Epithelial cell of prostate (primary cell): ENCODE measurements at regions not wholly inside any gene's neighbourhood (a gene's known extent, or its start where the extent isn't known, plus 50 kb on each side); places are given as distances from the start of the nearest gene placed in this dataset.
A peak's percentile ranks its signal among the peaks of the same experiment; 100 is the strongest.
"Not testable (repeated sequence)": the region's sequence is repeated elsewhere in the genome, so short reads cannot be mapped to it uniquely, and the experiment has no call there.

Experiments
- DNase-seq: peaks from one replicate; pipeline ENCODE4 v3.0.0-alpha.2; 2011; ENCODE audit warnings: low read depth, low spot score
- H3K27ac ChIP-seq: fragments of 450-650 bp; 2 replicates; pipeline ENCODE4 v1.5.1; 2017; ENCODE audit warnings: mild to moderate bottlenecking

GRCh38 chr5:161051920-161052500, 200.0 kb upstream of the ATP10B start:
- no peak overlapping the region for H3K27ac ChIP-seq
- DNase-seq: peak; percentile 6

GRCh38 chr5:161047024-161047423, 195.0 kb upstream of the ATP10B start:
- no peak overlapping the region for H3K27ac ChIP-seq
- no peak for DNase-seq

GRCh38 chr5:161042862-161043261, 190.9 kb upstream of the ATP10B start:
- no peak for DNase-seq
- H3K27ac ChIP-seq: no peak overlapping the region

GRCh38 chr5:161042443-161042842, 190.4 kb upstream of the ATP10B start:
- H3K27ac ChIP-seq: no peak overlapping the region
- DNase-seq: no peak

- no peak overlapping the region for H3K27ac ChIP-seq
- DNase-seq: no peak
Observed at GRCh38 chr5:161040818-161041217, 188.8 kb upstream of the ATP10B start.

- no peak for DNase-seq
Observed at GRCh38 chr5:161036296-161036695, 184.3 kb upstream of the ATP10B start.

GRCh38 chr5:161034451-161034850, 182.4 kb upstream of the ATP10B start:
- DNase-seq: no peak
- H3K27ac ChIP-seq: no peak overlapping the region

More at GRCh38 chr5:161036296-161036695, 184.3 kb upstream of the ATP10B start:
- H3K27ac ChIP-seq: no peak overlapping the region

- DNase-seq: no peak
- H3K27ac ChIP-seq: no peak overlapping the region
Observed at GRCh38 chr5:161030229-161030628, 178.2 kb upstream of the ATP10B start.

- H3K27ac ChIP-seq: no peak overlapping the region
- no peak for DNase-seq
Observed at GRCh38 chr5:161027763-161028162, 175.8 kb upstream of the ATP10B start.

- no peak overlapping the region for H3K27ac ChIP-seq
- no peak for DNase-seq
Observed at GRCh38 chr5:161023551-161023950, 171.5 kb upstream of the ATP10B start.

- no peak overlapping the region for H3K27ac ChIP-seq
- no peak for DNase-seq
Observed at GRCh38 chr5:161022151-161022550, 170.1 kb upstream of the ATP10B start.

GRCh38 chr5:161009817-161010216, 157.8 kb upstream of the ATP10B start:
- H3K27ac ChIP-seq: no peak overlapping the region
- DNase-seq: no peak

GRCh38 chr5:161009194-161009593, 157.2 kb upstream of the ATP10B start:
- H3K27ac ChIP-seq: no peak overlapping the region
- DNase-seq: no peak

GRCh38 chr5:161007879-161008278, 155.9 kb upstream of the ATP10B start:
- H3K27ac ChIP-seq: no peak overlapping the region
- DNase-seq: no peak

- no peak for DNase-seq
Observed at GRCh38 chr5:161002571-161003074, 150.6 kb upstream of the ATP10B start.

GRCh38 chr5:161001604-161002003, 149.6 kb upstream of the ATP10B start:
- H3K27ac ChIP-seq: no peak overlapping the region
- DNase-seq: no peak

More at GRCh38 chr5:161002571-161003074, 150.6 kb upstream of the ATP10B start:
- no peak overlapping the region for H3K27ac ChIP-seq

- DNase-seq, H3K27ac ChIP-seq: not testable (repeated sequence)
Observed at GRCh38 chr5:161001142-161001541, 149.1 kb upstream of the ATP10B start.

GRCh38 chr5:160991205-160991604, 139.2 kb upstream of the ATP10B start:
- no peak overlapping the region for H3K27ac ChIP-seq
- no peak for DNase-seq

- no peak for DNase-seq
- H3K27ac ChIP-seq: no peak overlapping the region
Observed at GRCh38 chr5:160979385-160979784, 127.4 kb upstream of the ATP10B start.

GRCh38 chr5:160978944-160979343, 126.9 kb upstream of the ATP10B start:
- no peak for DNase-seq
- H3K27ac ChIP-seq: no peak overlapping the region

GRCh38 chr5:160976181-160976580, 124.2 kb upstream of the ATP10B start:
- no peak for DNase-seq
- H3K27ac ChIP-seq: no peak overlapping the region

- DNase-seq: no peak
- H3K27ac ChIP-seq: no peak overlapping the region
Observed at GRCh38 chr5:160970605-160971191, 118.7 kb upstream of the ATP10B start.
